H1 (cell line): ENCODE measurements at regions not wholly inside any gene's neighbourhood (a gene's known extent, or its start where the extent isn't known, plus 50 kb on each side); places are given as distances from the start of the nearest gene placed in this dataset.

Source experiments
- CHD2 ChIP-seq: IDR thresholded peaks from 2 replicates; pipeline ENCODE4 v1.6.1; 2012; ENCODE audit warnings: low read length, improper control_type of control experiment
- TF ChIP-seq, protein P1 (sequence below): IDR thresholded peaks from 2 replicates; pipeline ENCODE4 v1.6.1; 2012; ENCODE audit warnings: inconsistent platforms

DNA sequence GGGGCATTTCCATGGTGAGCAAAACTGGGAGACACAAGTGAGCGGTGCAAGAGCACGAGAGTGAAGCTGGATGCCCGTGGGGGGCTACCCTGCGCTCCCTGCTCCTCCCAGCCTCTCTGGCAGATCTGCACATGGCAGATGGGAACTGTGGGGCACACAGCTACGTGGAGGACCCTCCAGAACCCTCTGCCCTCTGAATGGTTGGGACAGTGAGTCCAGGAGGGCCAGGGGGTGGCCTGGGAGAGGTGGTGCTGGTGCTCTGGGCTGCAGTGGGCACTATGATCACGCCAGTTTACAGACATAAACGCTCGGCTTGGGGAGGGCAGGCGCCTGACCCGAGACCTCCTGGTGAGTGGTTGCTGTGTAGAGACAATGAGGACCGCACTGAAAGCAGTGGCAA is 205.9 kb downstream of the CTTN start (continued):
- TF ChIP-seq CHD2 = no peak
- TF ChIP-seq, protein P1, sequence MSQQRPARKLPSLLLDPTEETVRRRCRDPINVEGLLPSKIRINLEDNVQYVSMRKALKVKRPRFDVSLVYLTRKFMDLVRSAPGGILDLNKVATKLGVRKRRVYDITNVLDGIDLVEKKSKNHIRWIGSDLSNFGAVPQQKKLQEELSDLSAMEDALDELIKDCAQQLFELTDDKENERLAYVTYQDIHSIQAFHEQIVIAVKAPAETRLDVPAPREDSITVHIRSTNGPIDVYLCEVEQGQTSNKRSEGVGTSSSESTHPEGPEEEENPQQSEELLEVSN = no peak
